GM12875 (cell line): ENCODE measurements at regions not wholly inside any gene's neighbourhood (a gene's known extent, or its start where the extent isn't known, plus 50 kb on each side); places are given as distances from the start of the nearest gene placed in this dataset.

Source experiments
- H3K4me3 ChIP-seq: one replicate; pipeline ENCODE4 v1.5.1; 2011; ENCODE audit warnings: low read depth, low read length, control low read depth
- TF ChIP-seq, protein P1 (sequence below): IDR thresholded peaks from 2 replicates; pipeline ENCODE4 v1.5.1; 2011; ENCODE audit warnings: low read depth, mild to moderate bottlenecking, control low read depth, inconsistent platforms, low read length, moderate library complexity, borderline replicate concordance; ENCODE audit not compliant: insufficient read depth

DNA sequence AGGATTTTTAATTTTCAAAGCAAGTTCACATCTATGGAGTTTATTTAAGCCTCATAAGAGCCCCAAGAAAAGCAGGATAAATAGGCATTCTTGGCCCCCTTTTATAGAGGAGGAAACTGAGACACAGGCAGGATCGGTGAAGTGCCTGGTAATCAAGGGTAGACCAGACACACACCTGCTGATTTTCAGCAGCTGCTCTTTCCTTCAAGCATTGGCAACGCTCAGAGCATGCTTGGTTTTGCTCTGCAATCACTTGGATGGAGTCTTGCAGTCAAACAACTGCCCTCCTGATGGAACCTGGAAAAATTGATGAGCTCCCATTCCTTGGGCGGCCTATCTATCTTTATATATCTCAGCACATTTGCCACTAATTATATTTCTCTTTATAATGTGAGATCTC is 478.9 kb upstream of the CAMK1G start:
- no peak overlapping the region for H3K4me3 ChIP-seq
- TF ChIP-seq, protein P1, sequence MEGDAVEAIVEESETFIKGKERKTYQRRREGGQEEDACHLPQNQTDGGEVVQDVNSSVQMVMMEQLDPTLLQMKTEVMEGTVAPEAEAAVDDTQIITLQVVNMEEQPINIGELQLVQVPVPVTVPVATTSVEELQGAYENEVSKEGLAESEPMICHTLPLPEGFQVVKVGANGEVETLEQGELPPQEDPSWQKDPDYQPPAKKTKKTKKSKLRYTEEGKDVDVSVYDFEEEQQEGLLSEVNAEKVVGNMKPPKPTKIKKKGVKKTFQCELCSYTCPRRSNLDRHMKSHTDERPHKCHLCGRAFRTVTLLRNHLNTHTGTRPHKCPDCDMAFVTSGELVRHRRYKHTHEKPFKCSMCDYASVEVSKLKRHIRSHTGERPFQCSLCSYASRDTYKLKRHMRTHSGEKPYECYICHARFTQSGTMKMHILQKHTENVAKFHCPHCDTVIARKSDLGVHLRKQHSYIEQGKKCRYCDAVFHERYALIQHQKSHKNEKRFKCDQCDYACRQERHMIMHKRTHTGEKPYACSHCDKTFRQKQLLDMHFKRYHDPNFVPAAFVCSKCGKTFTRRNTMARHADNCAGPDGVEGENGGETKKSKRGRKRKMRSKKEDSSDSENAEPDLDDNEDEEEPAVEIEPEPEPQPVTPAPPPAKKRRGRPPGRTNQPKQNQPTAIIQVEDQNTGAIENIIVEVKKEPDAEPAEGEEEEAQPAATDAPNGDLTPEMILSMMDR: no peak

DNA sequence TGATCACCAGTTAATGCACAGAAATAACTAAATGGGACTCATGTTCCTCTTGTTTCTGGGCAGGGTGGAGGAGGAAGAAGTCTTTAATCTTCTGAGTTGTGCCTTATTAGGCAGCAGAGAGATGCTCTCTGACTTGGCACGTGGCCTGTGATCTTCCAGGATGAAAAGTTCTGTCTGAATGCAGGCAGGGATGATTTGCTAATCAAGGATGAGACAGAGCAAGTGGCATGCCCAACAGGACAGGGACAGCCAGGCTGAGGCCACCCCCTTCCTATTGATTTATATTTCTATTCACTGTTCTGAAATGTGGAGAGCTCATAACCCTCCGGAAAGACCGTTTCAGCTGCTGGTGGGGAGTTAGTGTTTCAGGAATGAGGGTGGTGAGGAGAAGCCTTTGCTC is 477.8 kb upstream of the CAMK1G start:
- no peak overlapping the region for H3K4me3 ChIP-seq
- TF ChIP-seq, protein P1: no peak

DNA sequence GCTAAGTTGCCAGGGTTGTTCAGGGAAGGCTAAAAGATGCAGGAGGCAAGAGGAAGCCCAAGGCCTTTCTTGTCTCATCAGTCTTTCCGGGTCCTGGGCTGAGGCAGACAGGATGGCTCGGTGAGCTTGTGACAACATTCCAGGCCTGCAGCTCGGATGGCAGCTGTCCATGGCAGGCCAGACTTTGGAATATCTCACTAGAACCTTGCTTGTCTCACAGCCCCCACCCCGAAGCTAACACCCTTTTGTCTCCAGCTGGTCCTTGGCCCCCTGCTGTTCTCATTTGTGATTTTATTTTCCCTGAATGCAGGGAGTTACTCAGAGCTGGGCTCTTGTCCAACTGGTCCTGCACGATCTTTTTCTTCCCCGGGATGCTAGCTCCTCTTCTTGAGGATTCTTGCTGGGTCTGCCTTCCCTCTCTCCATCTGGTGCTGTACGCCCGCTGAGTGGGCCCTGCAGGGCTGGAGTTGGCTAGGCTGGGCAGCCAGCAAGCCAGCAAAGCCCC is 477.2 kb upstream of the CAMK1G start:
- TF ChIP-seq, protein P1: no peak
- no peak overlapping the region for H3K4me3 ChIP-seq

DNA sequence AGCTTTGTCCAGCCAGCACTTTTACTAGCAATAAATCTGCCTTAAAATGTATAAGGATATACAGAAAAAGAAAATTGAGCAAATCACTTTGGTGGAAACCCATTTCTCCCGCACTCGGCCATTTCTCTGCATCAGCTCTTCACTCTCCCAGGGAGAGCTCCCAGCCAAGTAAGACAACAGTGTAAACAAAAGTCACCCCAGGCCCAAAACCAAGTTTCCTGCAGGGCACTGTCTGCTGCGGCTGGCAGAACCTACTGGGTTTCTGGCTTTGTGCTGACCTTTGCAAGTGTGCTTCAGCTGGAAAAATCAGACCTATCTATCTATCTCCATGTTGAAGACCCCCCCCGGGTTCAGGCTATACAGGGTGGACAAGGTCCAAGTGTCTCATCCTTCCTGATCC is 476.7 kb upstream of the CAMK1G start:
- no peak overlapping the region for H3K4me3 ChIP-seq
- TF ChIP-seq, protein P1: no peak

DNA sequence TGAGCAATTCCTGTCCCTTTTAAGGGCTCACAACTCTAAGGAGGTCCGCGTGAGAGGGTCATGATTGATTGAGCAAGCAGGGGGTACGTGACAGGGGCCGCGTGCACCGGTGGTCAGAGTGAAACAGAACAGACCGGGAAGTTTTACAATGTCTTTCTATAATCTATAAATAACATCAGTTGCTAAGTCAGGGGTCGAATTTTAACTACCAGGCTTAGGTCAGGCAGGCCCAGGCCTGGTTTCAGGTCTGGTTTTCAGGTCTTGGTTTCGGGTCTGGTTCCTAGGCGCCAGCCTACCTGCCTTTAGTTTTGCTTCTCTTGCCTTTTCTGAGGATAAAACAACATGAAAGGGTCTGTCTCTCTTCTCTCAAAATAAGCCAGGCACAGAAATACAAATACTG is 476.0 kb upstream of the CAMK1G start:
- TF ChIP-seq, protein P1: no peak
- H3K4me3 ChIP-seq: no peak overlapping the region

DNA sequence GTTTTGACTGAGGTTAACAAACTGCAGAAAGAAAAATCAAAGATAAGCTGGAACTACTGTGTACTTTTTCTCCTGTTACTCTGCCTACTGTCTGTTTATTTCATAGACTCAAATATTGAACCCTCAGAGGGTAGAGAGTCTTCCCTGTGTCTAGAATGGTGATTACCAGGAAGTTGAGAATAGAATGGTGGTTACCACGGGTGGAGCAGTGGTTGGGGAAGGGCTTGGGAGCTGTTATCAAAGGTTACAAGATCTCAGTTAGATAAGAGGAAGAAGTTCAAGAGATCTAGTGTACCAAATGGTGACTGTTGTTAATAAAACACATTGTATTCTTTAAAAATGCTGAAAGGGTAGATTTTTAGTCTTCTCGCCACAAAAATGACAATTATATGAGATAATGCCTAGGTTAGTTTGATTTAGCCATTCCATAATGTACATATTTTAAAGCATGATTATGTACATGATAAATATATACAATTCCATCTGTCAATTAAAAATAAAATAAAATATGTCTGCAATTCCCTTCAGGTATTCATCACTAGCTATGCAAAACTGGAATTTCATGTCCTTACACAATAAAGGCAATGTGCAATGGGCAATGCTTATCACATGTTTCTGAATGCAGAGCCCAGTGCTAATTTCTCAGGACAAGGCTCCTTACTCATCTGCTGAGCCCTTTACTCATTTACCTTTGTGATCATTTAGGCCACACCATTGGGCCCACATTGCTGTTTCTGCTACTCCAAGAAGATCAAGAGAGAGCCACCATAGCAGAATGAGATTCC is 474.3 kb upstream of the CAMK1G start:
- TF ChIP-seq, protein P1: no peak
- no peak overlapping the region for H3K4me3 ChIP-seq

DNA sequence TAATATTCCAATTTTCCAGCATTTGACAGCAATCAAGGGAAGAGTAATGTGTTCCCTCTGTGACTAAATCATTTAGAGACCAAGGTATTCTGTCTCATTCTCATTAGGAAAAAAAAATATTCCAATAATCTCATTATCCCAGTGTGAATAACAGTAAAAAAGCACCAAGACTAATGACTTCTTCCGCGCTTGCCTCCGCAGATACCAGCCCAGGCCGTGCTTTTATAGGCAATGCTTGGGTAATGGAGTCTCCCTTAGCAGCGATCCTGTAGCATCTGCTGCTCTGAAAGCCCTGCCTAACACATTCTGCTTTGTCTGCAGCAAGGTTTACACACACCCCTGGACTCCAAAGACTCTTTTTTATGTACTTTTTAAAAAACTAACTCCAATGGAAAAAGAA is 470.0 kb upstream of the CAMK1G start:
- H3K4me3 ChIP-seq: no peak overlapping the region
- TF ChIP-seq, protein P1: no peak
